ENCODE measurements at regions not wholly inside any gene's neighbourhood (a gene's known extent, or its start where the extent isn't known, plus 50 kb on each side); places are given as distances from the start of the nearest gene placed in this dataset.

- TF ChIP-seq POLR2A (IDR thresholded peaks at IDR 0.05), result no peak
- no peak for TF ChIP-seq CTCF (IDR thresholded peaks at IDR 0.05)
- WGBS, 2 donors, result 85 to 88% methylated on average over 1 of the region's 1 CpG
- H3K4me3 ChIP-seq (ENCODE audit: low read depth, poor library complexity, severe bottlenecking), result no peak overlapping the region
- DNase-seq (ENCODE audit: low spot score in 2 of 2), result no peak
- intact Hi-C loops (cut with DNase I; ENCODE audit: low total_unique reads), result no loop called here
These were observed 89.0 kb downstream of the NAF1 start for GRCh38 chr4:163077680-163078079.

GRCh38 chr4:163072222-163072621, 94.5 kb downstream of the NAF1 start:
- intact Hi-C loops (cut with DNase I; ENCODE audit: low total_unique reads), result no loop called here
- no peak for DNase-seq (ENCODE audit: low spot score in 2 of 2)
- no peak overlapping the region for H3K4me3 ChIP-seq (ENCODE audit: low read depth, poor library complexity, severe bottlenecking)
- 65 to 72% methylated on average over 4 of the region's 4 CpGs for WGBS, 2 donors
- no peak for TF ChIP-seq POLR2A (IDR thresholded peaks at IDR 0.05)
- no peak for TF ChIP-seq CTCF (IDR thresholded peaks at IDR 0.05)

- intact Hi-C loops (cut with DNase I; ENCODE audit: low total_unique reads), result no loop called here
- TF ChIP-seq CTCF (IDR thresholded peaks at IDR 0.05) (no peak), POLR2A (IDR thresholded peaks at IDR 0.05) (no peak)
- DNase-seq (ENCODE audit: low spot score in 2 of 2), result no peak
- no peak overlapping the region for H3K4me3 ChIP-seq (ENCODE audit: low read depth, poor library complexity, severe bottlenecking)
These were observed 95.4 kb downstream of the NAF1 start for GRCh38 chr4:163071308-163071707.

- DNase-seq (ENCODE audit: low spot score in 2 of 2), result no peak
- no peak for TF ChIP-seq CTCF (IDR thresholded peaks at IDR 0.05)
- no peak for TF ChIP-seq POLR2A (IDR thresholded peaks at IDR 0.05)
- WGBS, 2 donors, result 60 to 65% methylated on average over 2 of the region's 2 CpGs
- H3K4me3 ChIP-seq (ENCODE audit: low read depth, poor library complexity, severe bottlenecking), result no peak overlapping the region
- intact Hi-C loops (cut with DNase I; ENCODE audit: low total_unique reads), result no loop called here
These were observed 96.7 kb downstream of the NAF1 start for GRCh38 chr4:163070023-163070422.

GRCh38 chr4:163063891-163064290, 102.8 kb downstream of the NAF1 start:
- TF ChIP-seq CTCF (IDR thresholded peaks at IDR 0.05) (no peak), POLR2A (IDR thresholded peaks at IDR 0.05) (no peak)

GRCh38 chr4:163048447-163048846, 118.2 kb downstream of the NAF1 start:
- no peak overlapping the region for H3K4me3 ChIP-seq (ENCODE audit: low read depth, poor library complexity, severe bottlenecking)
- intact Hi-C loops (cut with DNase I; ENCODE audit: low total_unique reads), result no loop called here
- DNase-seq (ENCODE audit: low spot score in 2 of 2), result no peak
- WGBS, 2 donors, result 74 to 76% methylated on average over 3 of the region's 3 CpGs
- TF ChIP-seq CTCF (IDR thresholded peaks at IDR 0.05), result no peak

More at GRCh38 chr4:163063891-163064290, 102.8 kb downstream of the NAF1 start:
- DNase-seq (ENCODE audit: low spot score in 2 of 2), result no peak
- no peak overlapping the region for H3K4me3 ChIP-seq (ENCODE audit: low read depth, poor library complexity, severe bottlenecking)
- 71 to 74% methylated on average over 3 of the region's 3 CpGs for WGBS, 2 donors
- intact Hi-C loops (cut with DNase I; ENCODE audit: low total_unique reads), result no loop called here
